Brain microvascular endothelial cell (primary cell): ENCODE measurements at regions not wholly inside any gene's neighbourhood (a gene's known extent, or its start where the extent isn't known, plus 50 kb on each side); places are given as distances from the start of the nearest gene placed in this dataset.

Experiments
- DNase-seq: peaks from one replicate; pipeline ENCODE4 v3.0.0-alpha.2; 2020
- H3K27ac ChIP-seq: fragments of 250-450 bp; sonication (Bioruptor Pico); 2 replicates; pipeline ENCODE4 v1.5.1; 2020; ENCODE audit warnings: mild to moderate bottlenecking, moderate library complexity
- H3K27me3 ChIP-seq: fragments of 250-450 bp; sonication (Bioruptor Pico); replicated peaks from 2 replicates; pipeline ENCODE4 v1.5.1; 2020; ENCODE audit warnings: mild to moderate bottlenecking
- H3K36me3 ChIP-seq: fragments of 250-450 bp; sonication (Bioruptor Pico); replicated peaks from 2 replicates; pipeline ENCODE4 v1.5.1; 2020; ENCODE audit warnings: mild to moderate bottlenecking
- H3K4me3 ChIP-seq: 2 replicates; pipeline ENCODE4 v1.5.1; 2011; ENCODE audit warnings: low read depth, mild to moderate bottlenecking, control low read depth, low read length, moderate library complexity
- in situ Hi-C: cut with HindIII; loops from 2 replicates; pipeline ENCODE4 v1.10.0; 2017; ENCODE audit warnings: low sequenced_read_pairs, low pct_ligation_motif_present
- TF ChIP-seq, protein P1 (sequence below): IDR thresholded peaks from 2 replicates; pipeline ENCODE4 v1.5.1; 2011; ENCODE audit warnings: low read depth, mild to moderate bottlenecking, moderate library complexity, low read length, control low read depth, inconsistent platforms; ENCODE audit errors: missing control alignments

DNA sequence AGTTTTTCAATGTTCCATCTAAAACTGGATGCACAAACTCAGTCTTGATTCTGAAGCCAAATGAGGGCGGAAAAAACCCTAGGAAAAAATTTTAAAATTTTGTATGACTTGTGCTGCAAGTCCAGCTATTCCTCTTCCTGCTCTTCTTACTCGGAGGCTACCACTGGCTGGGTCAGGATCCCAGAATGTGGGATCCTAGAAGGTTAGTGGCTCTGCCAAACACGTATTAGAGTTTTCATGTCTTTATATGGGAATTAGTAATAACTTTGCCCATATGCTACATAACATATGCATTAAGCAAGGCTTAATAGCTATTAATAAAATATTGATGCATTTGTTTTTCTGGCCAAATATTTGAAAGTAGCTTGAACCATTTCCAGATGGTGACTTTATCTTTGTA is 458.3 kb downstream of the AGTPBP1 start:
- H3K4me3 ChIP-seq: no peak overlapping the region
- no peak for DNase-seq
- in situ Hi-C loops: no loop called here
- no peaks in the 10 kb centered on the region for H3K27me3 ChIP-seq
- H3K36me3 ChIP-seq: no peaks in the 10 kb centered on the region
- TF ChIP-seq, protein P1, sequence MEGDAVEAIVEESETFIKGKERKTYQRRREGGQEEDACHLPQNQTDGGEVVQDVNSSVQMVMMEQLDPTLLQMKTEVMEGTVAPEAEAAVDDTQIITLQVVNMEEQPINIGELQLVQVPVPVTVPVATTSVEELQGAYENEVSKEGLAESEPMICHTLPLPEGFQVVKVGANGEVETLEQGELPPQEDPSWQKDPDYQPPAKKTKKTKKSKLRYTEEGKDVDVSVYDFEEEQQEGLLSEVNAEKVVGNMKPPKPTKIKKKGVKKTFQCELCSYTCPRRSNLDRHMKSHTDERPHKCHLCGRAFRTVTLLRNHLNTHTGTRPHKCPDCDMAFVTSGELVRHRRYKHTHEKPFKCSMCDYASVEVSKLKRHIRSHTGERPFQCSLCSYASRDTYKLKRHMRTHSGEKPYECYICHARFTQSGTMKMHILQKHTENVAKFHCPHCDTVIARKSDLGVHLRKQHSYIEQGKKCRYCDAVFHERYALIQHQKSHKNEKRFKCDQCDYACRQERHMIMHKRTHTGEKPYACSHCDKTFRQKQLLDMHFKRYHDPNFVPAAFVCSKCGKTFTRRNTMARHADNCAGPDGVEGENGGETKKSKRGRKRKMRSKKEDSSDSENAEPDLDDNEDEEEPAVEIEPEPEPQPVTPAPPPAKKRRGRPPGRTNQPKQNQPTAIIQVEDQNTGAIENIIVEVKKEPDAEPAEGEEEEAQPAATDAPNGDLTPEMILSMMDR: no peak
- H3K27ac ChIP-seq: no peak overlapping the region

DNA sequence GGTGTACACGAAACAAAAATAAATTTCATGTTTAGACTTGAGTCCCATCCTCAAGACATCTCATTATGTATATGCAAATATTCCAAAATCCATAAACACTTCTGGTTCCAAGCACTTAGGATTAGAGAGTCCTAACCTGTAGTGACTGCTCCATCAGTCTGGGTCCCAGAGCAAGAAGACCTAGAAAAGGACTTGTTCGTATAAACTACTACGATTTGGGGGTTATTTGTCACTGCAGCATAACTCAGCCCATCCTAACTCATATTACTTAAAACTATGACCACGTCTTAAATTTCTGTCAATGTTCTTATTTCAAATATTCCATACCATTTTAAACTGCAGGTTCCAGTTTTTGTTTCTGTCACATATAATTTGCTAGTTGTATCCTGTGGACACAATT is 463.0 kb downstream of the AGTPBP1 start:
- Histone ChIP-seq H3K27me3 (no peaks in the 10 kb centered on the region), H3K27ac (no peak overlapping the region), H3K36me3 (no peaks in the 10 kb centered on the region), H3K4me3 (no peak overlapping the region)
- no peak for DNase-seq
- in situ Hi-C loops: no loop called here
- TF ChIP-seq, protein P1: no peak

DNA sequence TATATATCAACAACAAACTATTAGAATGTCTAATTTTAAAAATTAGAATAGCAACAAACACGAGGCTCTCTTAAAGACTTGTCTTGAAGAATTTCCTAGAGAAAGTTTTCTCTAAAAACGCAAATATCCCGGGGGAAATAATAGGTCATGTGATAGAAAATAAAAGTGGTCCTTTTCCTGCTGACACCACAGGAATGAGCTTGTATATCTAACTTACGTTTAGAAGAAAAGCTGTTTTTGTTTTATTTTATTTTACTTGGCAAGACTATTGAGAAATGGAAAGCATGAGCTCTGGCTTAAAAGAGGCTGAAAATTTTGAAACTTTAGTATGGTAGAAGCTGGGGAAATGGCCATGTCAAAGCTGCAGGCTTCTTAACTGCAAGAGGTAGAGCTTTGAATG is 465.0 kb downstream of the AGTPBP1 start:
- Histone ChIP-seq H3K27me3 (no peaks in the 10 kb centered on the region), H3K4me3 (no peak overlapping the region), H3K36me3 (no peaks in the 10 kb centered on the region), H3K27ac (no peak overlapping the region)
- no peak for DNase-seq
- TF ChIP-seq, protein P1: no peak
- in situ Hi-C loops: no loop called here

DNA sequence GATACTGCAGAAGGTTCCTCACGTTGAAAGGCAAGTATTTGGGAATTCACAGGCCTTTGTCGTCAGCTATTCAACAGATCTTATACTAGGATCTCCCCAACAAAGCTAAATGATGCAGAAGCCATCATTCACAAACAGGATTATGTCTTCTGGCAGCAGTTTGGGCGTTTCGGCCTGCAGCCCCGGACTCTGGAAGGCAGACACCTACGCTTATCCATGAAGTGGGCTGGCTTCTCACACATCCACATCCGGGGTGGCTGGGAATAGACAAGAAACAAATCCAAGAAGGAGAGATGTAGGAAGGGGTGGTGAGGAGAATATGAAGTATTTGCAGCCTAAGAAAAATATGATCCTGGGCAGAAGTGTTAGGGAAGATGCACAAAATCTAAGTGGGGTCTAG is 471.9 kb downstream of the AGTPBP1 start:
- H3K4me3 ChIP-seq: no peak overlapping the region
- TF ChIP-seq, protein P1: no peak
- no peak overlapping the region for H3K27ac ChIP-seq
- DNase-seq: no peak
- no peaks in the 10 kb centered on the region for H3K27me3 ChIP-seq
- no peaks in the 10 kb centered on the region for H3K36me3 ChIP-seq
- in situ Hi-C loops: no loop called here

DNA sequence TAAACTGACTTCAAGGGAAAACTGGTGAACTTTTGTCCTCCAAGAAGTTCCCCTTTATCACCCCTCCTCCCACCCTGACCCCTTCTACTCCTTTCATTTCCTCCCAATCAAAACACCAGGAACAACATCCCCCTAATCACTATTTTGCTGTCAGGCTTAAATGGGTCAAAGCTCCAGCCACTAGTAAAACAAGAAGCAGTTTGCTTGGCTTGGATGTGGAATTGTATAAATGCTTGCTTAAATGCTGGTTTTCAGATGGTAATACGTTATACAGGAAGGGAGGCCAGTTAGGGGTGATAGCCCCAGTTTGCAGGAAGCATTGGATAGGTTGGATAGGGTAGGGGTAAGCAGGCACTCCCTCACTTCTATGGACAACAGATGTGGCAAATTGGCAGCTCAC is 473.6 kb downstream of the AGTPBP1 start:
- in situ Hi-C loops: no loop called here
- H3K27me3 ChIP-seq: no peaks in the 10 kb centered on the region

DNA sequence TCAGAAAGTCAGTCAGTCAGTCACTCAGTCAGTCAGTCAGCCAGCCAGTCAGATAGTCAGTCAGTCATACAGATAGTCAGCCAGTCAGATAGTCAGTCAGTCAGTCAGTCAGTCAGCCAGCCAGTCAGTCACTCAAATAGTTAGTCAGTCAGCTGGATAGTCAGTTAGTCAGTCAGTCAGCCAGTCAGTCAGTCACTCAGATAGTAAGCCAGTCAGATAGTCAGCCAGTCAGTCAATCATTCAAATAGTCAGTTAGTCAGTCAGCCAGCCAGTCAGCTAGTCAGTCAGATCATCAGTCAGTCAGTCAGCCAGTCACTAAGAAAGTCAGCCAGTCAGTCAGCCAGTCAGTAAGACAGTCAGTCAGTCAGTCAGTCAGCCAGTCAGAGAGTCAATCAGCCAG is 477.1 kb downstream of the AGTPBP1 start:
- TF ChIP-seq, protein P1: no peak
- no peak for DNase-seq
- H3K4me3 ChIP-seq: no peak overlapping the region
- in situ Hi-C loops: no loop called here
- no peaks in the 10 kb centered on the region for H3K36me3 ChIP-seq
- H3K27me3 ChIP-seq: no peaks in the 10 kb centered on the region
- H3K27ac ChIP-seq: no peak overlapping the region

More for the DNA sequence above, 473.6 kb downstream of the AGTPBP1 start:
- Histone ChIP-seq H3K27ac (no peak overlapping the region), H3K36me3 (no peaks in the 10 kb centered on the region), H3K4me3 (no peak overlapping the region)
- DNase-seq: no peak
- TF ChIP-seq, protein P1: no peak
